ENCODE measurements at regions not wholly inside any gene's neighbourhood (a gene's known extent, or its start where the extent isn't known, plus 50 kb on each side); places are given as distances from the start of the nearest gene placed in this dataset.

- TF ChIP-seq CTCF (IDR thresholded peaks at IDR 0.05) (no peak), POLR2A (IDR thresholded peaks at IDR 0.05) (no peak)
Measured at GRCh38 chr5:112034421-112034979, 277.5 kb upstream of the NREP start.
